ENCODE measurements at regions not wholly inside any gene's neighbourhood (a gene's known extent, or its start where the extent isn't known, plus 50 kb on each side); places are given as distances from the start of the nearest gene placed in this dataset.

DNA sequence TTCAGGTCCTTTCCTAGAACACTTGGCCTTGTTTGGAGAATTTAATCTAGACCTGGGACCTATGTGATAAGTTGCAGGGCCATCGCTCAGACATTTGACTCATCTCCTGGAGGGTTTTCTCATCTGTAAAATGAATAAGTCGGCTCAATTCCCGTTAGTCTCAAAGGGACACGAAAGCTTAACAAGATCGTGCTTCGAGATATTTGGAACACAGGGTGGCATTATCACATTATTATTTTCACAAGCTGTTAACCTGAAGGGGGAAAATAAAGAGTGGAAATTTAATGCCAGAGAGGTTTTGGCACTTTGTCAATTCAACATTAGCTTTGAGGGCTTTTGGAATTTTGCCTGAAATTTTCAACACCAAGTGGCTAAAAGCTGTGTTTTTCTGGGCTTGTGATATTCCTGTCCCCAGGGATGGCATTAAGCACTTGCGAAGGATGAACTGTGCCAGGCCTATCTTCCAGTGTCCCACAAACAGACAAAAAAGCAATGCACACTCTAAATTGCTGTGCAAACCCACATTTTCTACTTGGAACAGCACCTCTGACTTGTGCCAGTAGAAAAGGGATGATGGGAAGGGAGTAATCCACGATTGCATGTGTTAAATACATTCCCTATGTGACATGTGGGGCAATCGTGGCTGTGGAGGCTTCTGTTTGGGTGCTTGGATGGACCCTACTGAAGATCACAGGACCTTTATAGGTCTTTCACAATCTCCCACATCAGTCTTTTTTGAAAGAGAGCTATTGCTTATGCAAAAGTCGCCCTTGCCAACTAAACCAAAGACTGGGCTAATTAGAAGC is 478.7 kb downstream of the MFSD1 start:
- TF ChIP-seq, protein P1, sequence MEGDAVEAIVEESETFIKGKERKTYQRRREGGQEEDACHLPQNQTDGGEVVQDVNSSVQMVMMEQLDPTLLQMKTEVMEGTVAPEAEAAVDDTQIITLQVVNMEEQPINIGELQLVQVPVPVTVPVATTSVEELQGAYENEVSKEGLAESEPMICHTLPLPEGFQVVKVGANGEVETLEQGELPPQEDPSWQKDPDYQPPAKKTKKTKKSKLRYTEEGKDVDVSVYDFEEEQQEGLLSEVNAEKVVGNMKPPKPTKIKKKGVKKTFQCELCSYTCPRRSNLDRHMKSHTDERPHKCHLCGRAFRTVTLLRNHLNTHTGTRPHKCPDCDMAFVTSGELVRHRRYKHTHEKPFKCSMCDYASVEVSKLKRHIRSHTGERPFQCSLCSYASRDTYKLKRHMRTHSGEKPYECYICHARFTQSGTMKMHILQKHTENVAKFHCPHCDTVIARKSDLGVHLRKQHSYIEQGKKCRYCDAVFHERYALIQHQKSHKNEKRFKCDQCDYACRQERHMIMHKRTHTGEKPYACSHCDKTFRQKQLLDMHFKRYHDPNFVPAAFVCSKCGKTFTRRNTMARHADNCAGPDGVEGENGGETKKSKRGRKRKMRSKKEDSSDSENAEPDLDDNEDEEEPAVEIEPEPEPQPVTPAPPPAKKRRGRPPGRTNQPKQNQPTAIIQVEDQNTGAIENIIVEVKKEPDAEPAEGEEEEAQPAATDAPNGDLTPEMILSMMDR (IDR thresholded peaks at IDR 0.05; ENCODE audit: low read length) = no peak
- no peak for TF ChIP-seq EZH2 (optimal IDR thresholded peaks at IDR 0.05; ENCODE audit: low read depth, low read length)

Measured in MM.1S (cell line).